HG03280 (cell line): ENCODE measurements at regions not wholly inside any gene's neighbourhood (a gene's known extent, or its start where the extent isn't known, plus 50 kb on each side); places are given as distances from the start of the nearest gene placed in this dataset.
"Not testable (repeated sequence)": the region's sequence is repeated elsewhere in the genome, so short reads cannot be mapped to it uniquely, and the experiment has no call there.

Source experiments
- ATAC-seq: cut with Tn5 transposase; IDR thresholded peaks from one replicate; pipeline ENCODE4 v1.9.1; 2021; ENCODE audit warnings: mild to moderate bottlenecking, moderate library complexity; ENCODE audit not compliant: unreplicated experiment

GRCh38 chr4:60266505-60266904, 933.6 kb upstream of the ADGRL3 start:
- ATAC-seq = no peak

GRCh38 chr4:60296386-60296785, 903.7 kb upstream of the ADGRL3 start:
- ATAC-seq = no peak

- no peak for ATAC-seq
Observed at GRCh38 chr4:60313611-60314178, 886.4 kb upstream of the ADGRL3 start.

GRCh38 chr4:60314416-60314815, 885.7 kb upstream of the ADGRL3 start:
- no peak for ATAC-seq

GRCh38 chr4:60315586-60315985, 884.5 kb upstream of the ADGRL3 start:
- ATAC-seq = no peak

GRCh38 chr4:60326735-60327134, 873.4 kb upstream of the ADGRL3 start:
- ATAC-seq = no peak

GRCh38 chr4:60327651-60328050, 872.5 kb upstream of the ADGRL3 start:
- ATAC-seq = no peak

- ATAC-seq = no peak
Observed at GRCh38 chr4:60344908-60345307, 855.2 kb upstream of the ADGRL3 start.

GRCh38 chr4:60345392-60345791, 854.7 kb upstream of the ADGRL3 start:
- no peak for ATAC-seq

- ATAC-seq = no peak
Observed at GRCh38 chr4:60359746-60360367, 840.3 kb upstream of the ADGRL3 start.

- no peak for ATAC-seq
Observed at GRCh38 chr4:60365176-60365575, 835.0 kb upstream of the ADGRL3 start.

- no peak for ATAC-seq
Observed at GRCh38 chr4:60366661-60367060, 833.5 kb upstream of the ADGRL3 start.

GRCh38 chr4:60368986-60369385, 831.1 kb upstream of the ADGRL3 start:
- no peak for ATAC-seq

GRCh38 chr4:60378010-60378409, 822.1 kb upstream of the ADGRL3 start:
- ATAC-seq = no peak

- ATAC-seq = no peak
Observed at GRCh38 chr4:60384516-60384915, 815.6 kb upstream of the ADGRL3 start.

- ATAC-seq = no peak
Observed at GRCh38 chr4:60389633-60390032, 810.5 kb upstream of the ADGRL3 start.

- no peak for ATAC-seq
Observed at GRCh38 chr4:60396341-60397049, 803.6 kb upstream of the ADGRL3 start.

- ATAC-seq = no peak
Observed at GRCh38 chr4:60400593-60400992, 799.5 kb upstream of the ADGRL3 start.

- ATAC-seq = no peak
Observed at GRCh38 chr4:60404027-60404426, 796.1 kb upstream of the ADGRL3 start.

GRCh38 chr4:60422439-60422838, 777.7 kb upstream of the ADGRL3 start:
- no peak for ATAC-seq

- not testable (repeated sequence) for ATAC-seq
Observed at GRCh38 chr4:60423573-60424184, 776.4 kb upstream of the ADGRL3 start.

- no peak for ATAC-seq
Observed at GRCh38 chr4:60432911-60433310, 767.2 kb upstream of the ADGRL3 start.
